CD4-positive, alpha-beta T cell (primary cell): ENCODE measurements at regions not wholly inside any gene's neighbourhood (a gene's known extent, or its start where the extent isn't known, plus 50 kb on each side); places are given as distances from the start of the nearest gene placed in this dataset.

Source experiments
- ATAC-seq: fragments of 200-7000 bp; cut with Tn5 transposase; one replicate; pipeline ENCODE4 v1.10.0; 2022; ENCODE audit warnings: mild to moderate bottlenecking; ENCODE audit not compliant: poor library complexity
- CTCF ChIA-PET: fragments of 350-600 bp; sonication (Branson Sonifier 250); formaldehyde crosslinking; loops from one replicate; lab custom pipeline; 2021; ENCODE audit warnings: antibody characterized with exemption, inconsistent platforms; lab: Charles Lee
- POLR2A ChIA-PET: fragments of 350-600 bp; sonication (Branson Sonifier 250); formaldehyde crosslinking; loops from one replicate; lab custom pipeline; 2021; ENCODE audit warnings: antibody characterized with exemption, inconsistent platforms; lab: Charles Lee
- DNase-seq, 14 experiments: peaks; one replicate each; pipeline ENCODE4 v3.0.0-alpha.2; 2013 to 2020; ENCODE audit warnings: mixed read lengths in 2 of 14
- H3K27ac ChIP-seq, 2 donors: one replicate each; pipeline versions ENCODE4 v1.5.1 to v1.7.0; 2013; ENCODE audit warnings: low read length in 2 of 2, low read depth in 1 of 2, mild to moderate bottlenecking in 1 of 2
- H3K27me3 ChIP-seq, 2 experiments: 1 replicate in 1 of 2; 2 replicates in 1 of 2; pipeline versions ENCODE4 v1.6.1 to v1.7.0; 2013; ENCODE audit warnings: low read length in 2 of 2, control low read depth in 1 of 2, mild to moderate bottlenecking in 1 of 2, moderate library complexity in 1 of 2; ENCODE audit not compliant: insufficient read depth in 2 of 2, control insufficient read depth in 1 of 2
- H3K36me3 ChIP-seq: one replicate; pipeline ENCODE4 v1.6.1; 2013; ENCODE audit warnings: low read length, control low read depth; ENCODE audit not compliant: insufficient read depth
- H3K4me1 ChIP-seq: one replicate; pipeline ENCODE4 v1.6.1; 2013; ENCODE audit warnings: low read length, control low read depth; ENCODE audit not compliant: insufficient read depth
- H3K4me3 ChIP-seq: one replicate; pipeline ENCODE4 v1.5.1; 2013; ENCODE audit warnings: mild to moderate bottlenecking, low read length, moderate library complexity
- H3K9me3 ChIP-seq, 2 experiments: 1 replicate in 1 of 2; 2 replicates in 1 of 2; pipeline versions ENCODE4 v1.6.1 to v1.7.0; 2013; ENCODE audit warnings: low read length in 2 of 2, mild to moderate bottlenecking in 2 of 2, control low read depth in 1 of 2, moderate library complexity in 1 of 2; ENCODE audit not compliant: control insufficient read depth in 1 of 2, insufficient read depth in 1 of 2
- H3K27ac Mint-ChIP-seq: one replicate; pipeline ENCODE4 v1.8.0; 2020; ENCODE audit warnings: mixed read lengths
- H3K27me3 Mint-ChIP-seq: one replicate; pipeline ENCODE4 v1.8.0; 2021; ENCODE audit warnings: mixed read lengths
- H3K36me3 Mint-ChIP-seq: one replicate; pipeline ENCODE4 v1.8.0; 2021; ENCODE audit warnings: low read depth, mixed read lengths
- H3K4me1 Mint-ChIP-seq: one replicate; pipeline ENCODE4 v1.8.0; 2021; ENCODE audit warnings: low read depth, mixed read lengths
- H3K4me3 Mint-ChIP-seq: one replicate; pipeline ENCODE4 v1.8.0; 2020; ENCODE audit warnings: mild to moderate bottlenecking, mixed read lengths
- H3K9me3 Mint-ChIP-seq: one replicate; pipeline ENCODE4 v1.8.0; 2020; ENCODE audit warnings: mixed read lengths
- intact Hi-C, 2 experiments: fragments of 100-400 bp; cut with DNase I in 1 of 2; cut with micrococcal nuclease in 1 of 2; formaldehyde crosslinking; loops; one replicate each; pipeline versions ENCODE4 v1.15.1 to v1.9.0; 2023 to 2025; cut with DNase I, micrococcal nuclease
- TF ChIP-seq, protein P1 (sequence below): fragments of 200-600 bp; IDR thresholded peaks from one replicate; pipeline ENCODE4 v1.8.0; 2022; ENCODE audit warnings: antibody characterized with exemption, mild to moderate bottlenecking

- no peak for DNase-seq
- POLR2A ChIA-PET, result no interaction called here
These were observed 56.8 kb downstream of the IFNG start for GRCh38 chr12:68102731-68103130.

DNA sequence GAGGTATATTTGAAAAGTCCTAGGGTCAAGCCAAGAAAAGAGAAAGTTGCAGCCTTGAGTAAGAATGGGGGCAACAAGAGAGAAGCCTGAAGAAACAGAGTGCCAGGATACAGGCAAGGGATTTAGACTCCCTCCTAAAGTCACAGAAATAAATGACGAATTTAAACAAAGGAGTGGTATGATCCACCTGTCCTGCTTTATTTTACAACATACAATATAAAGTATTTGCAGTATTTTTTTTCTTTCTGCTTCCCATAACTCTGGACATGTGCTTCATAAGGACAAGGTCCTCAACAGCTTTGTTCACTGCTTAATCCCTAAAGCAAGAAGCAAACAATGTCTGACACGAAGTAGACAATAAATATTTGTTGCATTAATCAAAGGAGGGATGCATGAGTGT lies 57.4 kb downstream of the IFNG start:
- no peaks in the 10 kb centered on the region for H3K9me3 Mint-ChIP-seq
- no peaks in the 10 kb centered on the region for H3K36me3 Mint-ChIP-seq
- TF ChIP-seq, protein P1, sequence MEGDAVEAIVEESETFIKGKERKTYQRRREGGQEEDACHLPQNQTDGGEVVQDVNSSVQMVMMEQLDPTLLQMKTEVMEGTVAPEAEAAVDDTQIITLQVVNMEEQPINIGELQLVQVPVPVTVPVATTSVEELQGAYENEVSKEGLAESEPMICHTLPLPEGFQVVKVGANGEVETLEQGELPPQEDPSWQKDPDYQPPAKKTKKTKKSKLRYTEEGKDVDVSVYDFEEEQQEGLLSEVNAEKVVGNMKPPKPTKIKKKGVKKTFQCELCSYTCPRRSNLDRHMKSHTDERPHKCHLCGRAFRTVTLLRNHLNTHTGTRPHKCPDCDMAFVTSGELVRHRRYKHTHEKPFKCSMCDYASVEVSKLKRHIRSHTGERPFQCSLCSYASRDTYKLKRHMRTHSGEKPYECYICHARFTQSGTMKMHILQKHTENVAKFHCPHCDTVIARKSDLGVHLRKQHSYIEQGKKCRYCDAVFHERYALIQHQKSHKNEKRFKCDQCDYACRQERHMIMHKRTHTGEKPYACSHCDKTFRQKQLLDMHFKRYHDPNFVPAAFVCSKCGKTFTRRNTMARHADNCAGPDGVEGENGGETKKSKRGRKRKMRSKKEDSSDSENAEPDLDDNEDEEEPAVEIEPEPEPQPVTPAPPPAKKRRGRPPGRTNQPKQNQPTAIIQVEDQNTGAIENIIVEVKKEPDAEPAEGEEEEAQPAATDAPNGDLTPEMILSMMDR, result no peak
- no peaks in the 10 kb centered on the region for H3K4me1 Mint-ChIP-seq
- POLR2A ChIA-PET, result no interaction called here
- Histone ChIP-seq H3K4me1 (no peaks in the 10 kb centered on the region), H3K4me3 (no peak overlapping the region), H3K27ac (no peak overlapping the region), H3K27me3 (no peaks in the 10 kb centered on the region), H3K9me3 (no peaks in the 10 kb centered on the region), H3K36me3 (no peaks in the 10 kb centered on the region)
- DNase-seq, result no peak
- ATAC-seq, result no peak
- CTCF ChIA-PET, result no interaction called here
- no peaks in the 10 kb centered on the region for H3K27me3 Mint-ChIP-seq
- H3K27ac Mint-ChIP-seq, result no peak overlapping the region
- H3K4me3 Mint-ChIP-seq, result no peak overlapping the region
- intact Hi-C loops, result no loop called here

More at GRCh38 chr12:68102731-68103130, 56.8 kb downstream of the IFNG start:
- H3K27ac ChIP-seq, result no peak overlapping the region
- no peak for ATAC-seq
- CTCF ChIA-PET, result no interaction called here
- TF ChIP-seq, protein P1, result no peak
- intact Hi-C loops, result no loop called here
- no peaks in the 10 kb centered on the region for H3K9me3 ChIP-seq
- H3K36me3 Mint-ChIP-seq, result no peaks in the 10 kb centered on the region
- H3K4me3 ChIP-seq, result no peak overlapping the region
- no peak overlapping the region for H3K4me3 Mint-ChIP-seq
- no peaks in the 10 kb centered on the region for H3K27me3 Mint-ChIP-seq
- no peak overlapping the region for H3K27ac Mint-ChIP-seq
- no peaks in the 10 kb centered on the region for H3K9me3 Mint-ChIP-seq
- no peaks in the 10 kb centered on the region for H3K27me3 ChIP-seq
- H3K36me3 ChIP-seq, result no peaks in the 10 kb centered on the region
- H3K4me1 ChIP-seq, result no peaks in the 10 kb centered on the region
- H3K4me1 Mint-ChIP-seq, result no peaks in the 10 kb centered on the region

DNA sequence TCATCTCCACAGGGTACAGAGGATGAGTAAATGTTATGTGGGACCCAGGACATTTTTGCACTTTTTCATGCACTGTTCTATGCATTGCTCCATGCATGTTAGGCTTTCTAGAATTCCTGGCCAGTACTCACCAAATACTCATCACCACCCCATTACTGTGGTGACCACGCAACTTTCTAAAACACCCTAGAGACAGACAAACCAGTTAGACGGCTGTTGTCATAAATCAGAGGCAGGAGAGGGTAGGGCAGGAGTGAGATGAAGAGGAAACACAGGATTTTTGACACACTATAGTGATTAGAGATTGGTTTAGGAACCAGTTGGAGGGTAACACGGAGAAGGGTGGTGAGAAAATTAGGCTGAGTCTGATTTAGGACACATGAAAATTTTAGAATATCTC lies 59.3 kb downstream of the IFNG start:
- Histone ChIP-seq H3K9me3 (no peaks in the 10 kb centered on the region), H3K36me3 (no peaks in the 10 kb centered on the region), H3K4me3 (no peak overlapping the region), H3K27ac (no peak overlapping the region), H3K4me1 (no peaks in the 10 kb centered on the region), H3K27me3 (no peaks in the 10 kb centered on the region)
- Mint-ChIP-seq H3K4me3 (no peak overlapping the region), H3K27ac (no peak overlapping the region), H3K27me3 (no peaks in the 10 kb centered on the region), H3K36me3 (no peaks in the 10 kb centered on the region), H3K9me3 (no peaks in the 10 kb centered on the region), H3K4me1 (no peaks in the 10 kb centered on the region)
- TF ChIP-seq, protein P1, result no peak
- POLR2A ChIA-PET, result no interaction called here
- ATAC-seq, result no peak
- no peak for DNase-seq
- intact Hi-C loops, result no loop called here
- CTCF ChIA-PET, result no interaction called here
